ENCODE measurements at regions not wholly inside any gene's neighbourhood (a gene's known extent, or its start where the extent isn't known, plus 50 kb on each side); places are given as distances from the start of the nearest gene placed in this dataset.

DNA sequence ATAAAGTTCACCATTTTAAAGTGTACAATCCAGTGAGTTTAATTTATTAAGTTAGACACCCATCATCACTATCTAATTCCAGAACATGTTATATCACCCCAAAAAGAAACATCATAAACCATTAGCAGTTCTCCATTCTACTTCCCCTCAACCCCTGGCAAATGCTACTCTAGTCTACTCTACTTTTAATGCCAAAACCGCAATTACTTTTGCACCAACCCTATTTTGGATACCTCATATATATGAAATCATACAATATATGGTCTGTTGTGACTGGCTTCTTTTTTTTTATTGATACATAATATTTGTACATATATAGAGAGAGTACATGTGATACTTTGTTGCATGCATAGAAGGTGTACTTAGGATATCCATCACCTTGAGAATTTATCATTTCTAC is 190.5 kb upstream of the RARB start:
- no peak for TF ChIP-seq EZH2 (IDR thresholded peaks at IDR 0.05; ENCODE audit: borderline replicate concordance, low read depth, low read length, severe bottlenecking)
- TF ChIP-seq POLR2A (IDR thresholded peaks at IDR 0.05; ENCODE audit: low read depth, low read length) = no peak
- TF ChIP-seq CTCF (IDR thresholded peaks at IDR 0.05; ENCODE audit: extremely low read depth in 1 of 2, insufficient read depth in 1 of 2, low read depth in 1 of 2, low read length in 2 of 2) = no peak
- no peak for TF ChIP-seq POLR2AphosphoS5 (IDR thresholded peaks at IDR 0.05; ENCODE audit: insufficient read depth, low read depth, low read length)
- TF ChIP-seq, protein P1, sequence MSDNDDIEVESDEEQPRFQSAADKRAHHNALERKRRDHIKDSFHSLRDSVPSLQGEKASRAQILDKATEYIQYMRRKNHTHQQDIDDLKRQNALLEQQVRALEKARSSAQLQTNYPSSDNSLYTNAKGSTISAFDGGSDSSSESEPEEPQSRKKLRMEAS (IDR thresholded peaks at IDR 0.05; ENCODE audit: insufficient read depth, insufficient read length) = no peak
- TF ChIP-seq GATA2 (IDR thresholded peaks at IDR 0.05; ENCODE audit: insufficient read depth, insufficient read length, low read depth, low read length) = no peak

Measured in endothelial cell of umbilical vein (primary cell).